DND-41 (cell line): ENCODE measurements at regions not wholly inside any gene's neighbourhood (a gene's known extent, or its start where the extent isn't known, plus 50 kb on each side); places are given as distances from the start of the nearest gene placed in this dataset.

Experiments used
- ATAC-seq: fragments of 200-7000 bp; cut with Tn5 transposase; 3 replicates; pipeline ENCODE4 v1.9.1; 2021; ENCODE audit warnings: low read depth; ENCODE audit not compliant: insufficient read depth
- DNase-seq: peaks from one replicate; pipeline ENCODE4 v3.0.0-alpha.2; 2020
- H2AFZ ChIP-seq: 2 replicates; pipeline ENCODE4 v1.6.0; 2012; ENCODE audit warnings: low read depth, low read length
- H3K27ac ChIP-seq: 2 replicates; pipeline ENCODE4 v1.5.1; 2012; ENCODE audit warnings: low read length, inconsistent platforms
- H3K27me3 ChIP-seq: fragments of 200-600 bp; sonication (generic); 2 replicates; pipeline ENCODE4 v1.6.0; 2012; ENCODE audit warnings: low read length, mild to moderate bottlenecking, inconsistent platforms; ENCODE audit not compliant: insufficient read depth, poor library complexity
- H3K36me3 ChIP-seq: 2 replicates; pipeline ENCODE4 v1.5.1; 2012; ENCODE audit warnings: low read length, inconsistent platforms; ENCODE audit not compliant: insufficient read depth
- H3K4me1 ChIP-seq: 2 replicates; pipeline ENCODE4 v1.5.1; 2012; ENCODE audit warnings: mild to moderate bottlenecking, low read length; ENCODE audit not compliant: insufficient read depth
- H3K4me2 ChIP-seq: 2 replicates; pipeline ENCODE4 v1.6.0; 2012; ENCODE audit warnings: mild to moderate bottlenecking, moderate library complexity, low read length, inconsistent platforms; ENCODE audit not compliant: insufficient read depth
- H3K4me3 ChIP-seq, 2 experiments: fragments of 200-600 bp in 1 of 2; shearing (Covaris generic) in 1 of 2; 2 replicates each; pipeline ENCODE4 v1.5.1; 2012 to 2016; ENCODE audit warnings: inconsistent platforms in 2 of 2, low read length in 2 of 2, mild to moderate bottlenecking in 2 of 2, low read depth in 1 of 2, moderate library complexity in 1 of 2
- H3K79me2 ChIP-seq: 2 replicates; pipeline ENCODE4 v1.6.0; 2012; ENCODE audit warnings: low read length, inconsistent platforms; ENCODE audit not compliant: insufficient read depth
- H3K9ac ChIP-seq: 2 replicates; pipeline ENCODE4 v1.6.0; 2012; ENCODE audit warnings: low read depth, mild to moderate bottlenecking, inconsistent platforms, low read length, moderate library complexity
- H3K9me3 ChIP-seq: 2 replicates; pipeline ENCODE4 v1.5.1; 2012; ENCODE audit warnings: low read length, moderate library complexity, mild to moderate bottlenecking, inconsistent platforms; ENCODE audit not compliant: insufficient read depth, severe bottlenecking
- H4K20me1 ChIP-seq: 2 replicates; pipeline ENCODE4 v1.6.0; 2012; ENCODE audit warnings: low read length; ENCODE audit not compliant: insufficient read depth
- CTCF ChIP-seq: IDR thresholded peaks from 2 replicates; pipeline ENCODE4 v1.5.1; 2012; ENCODE audit warnings: borderline replicate concordance, low read length, moderate library complexity, mild to moderate bottlenecking; ENCODE audit not compliant: poor library complexity, severe bottlenecking; ENCODE audit errors: extremely low read depth
- EZH2 ChIP-seq: IDR thresholded peaks from 3 replicates; pipeline ENCODE4 v1.6.1; 2012; ENCODE audit warnings: borderline replicate concordance, low read depth, mild to moderate bottlenecking, moderate library complexity, low read length, inconsistent platforms; ENCODE audit not compliant: severe bottlenecking

- ATAC-seq, result no peak
- Histone ChIP-seq H2AFZ (no peak overlapping the region), H3K9me3 (no peaks in the 10 kb centered on the region), H3K27ac (no peak overlapping the region), H3K9ac (no peak overlapping the region), H3K36me3 (no peaks in the 10 kb centered on the region), H3K4me2 (no peak overlapping the region), H3K27me3 (no peaks in the 10 kb centered on the region), H4K20me1 (no peaks in the 10 kb centered on the region), H3K4me3 (no peak overlapping the region), H3K4me1 (no peaks in the 10 kb centered on the region), H3K79me2 (no peaks in the 10 kb centered on the region)
- no peak for DNase-seq
- TF ChIP-seq CTCF (no peak), EZH2 (no peak)
Measured at GRCh38 chr13:81199956-81200355, 859.0 kb upstream of the SPRY2 start.

- H3K9ac ChIP-seq, result no peak overlapping the region
- no peak overlapping the region for H3K4me3 ChIP-seq
- no peaks in the 10 kb centered on the region for H3K36me3 ChIP-seq
- H4K20me1 ChIP-seq, result no peaks in the 10 kb centered on the region
- H3K4me1 ChIP-seq, result no peaks in the 10 kb centered on the region
- DNase-seq (no peak), ATAC-seq (no peak)
- H3K9me3 ChIP-seq, result no peaks in the 10 kb centered on the region
- no peak overlapping the region for H3K27ac ChIP-seq
- no peak overlapping the region for H3K4me2 ChIP-seq
- no peaks in the 10 kb centered on the region for H3K79me2 ChIP-seq
- no peaks in the 10 kb centered on the region for H3K27me3 ChIP-seq
- no peak for TF ChIP-seq CTCF
- TF ChIP-seq EZH2, result no peak
- no peak overlapping the region for H2AFZ ChIP-seq
Measured at GRCh38 chr13:81197966-81198365, 857.0 kb upstream of the SPRY2 start.

GRCh38 chr13:81197483-81197882 lies 856.6 kb upstream of the SPRY2 start:
- no peaks in the 10 kb centered on the region for H3K27me3 ChIP-seq
- H3K36me3 ChIP-seq, result no peaks in the 10 kb centered on the region
- H3K4me1 ChIP-seq, result no peaks in the 10 kb centered on the region
- H3K9me3 ChIP-seq, result no peaks in the 10 kb centered on the region
- H3K79me2 ChIP-seq, result no peaks in the 10 kb centered on the region
- no peak for TF ChIP-seq CTCF
- no peak for TF ChIP-seq EZH2
- H3K4me2 ChIP-seq, result no peak overlapping the region
- H3K27ac ChIP-seq, result no peak overlapping the region
- no peak overlapping the region for H2AFZ ChIP-seq
- H4K20me1 ChIP-seq, result no peaks in the 10 kb centered on the region
- DNase-seq (no peak), ATAC-seq (no peak)
- H3K4me3 ChIP-seq, result no peak overlapping the region
- H3K9ac ChIP-seq, result no peak overlapping the region

- no peaks in the 10 kb centered on the region for H3K27me3 ChIP-seq
Measured at GRCh38 chr13:81194362-81194761, 853.4 kb upstream of the SPRY2 start.

More at GRCh38 chr13:81194362-81194761, 853.4 kb upstream of the SPRY2 start:
- H3K27ac ChIP-seq, result no peak overlapping the region
- no peaks in the 10 kb centered on the region for H4K20me1 ChIP-seq
- H3K9ac ChIP-seq, result no peak overlapping the region
- no peaks in the 10 kb centered on the region for H3K4me1 ChIP-seq
- ATAC-seq (no peak), DNase-seq (no peak)
- H3K9me3 ChIP-seq, result no peaks in the 10 kb centered on the region
- no peak overlapping the region for H3K4me2 ChIP-seq
- no peak for TF ChIP-seq EZH2
- no peak for TF ChIP-seq CTCF
- H3K79me2 ChIP-seq, result no peaks in the 10 kb centered on the region
- H3K4me3 ChIP-seq, result no peak overlapping the region
- no peak overlapping the region for H2AFZ ChIP-seq
- no peaks in the 10 kb centered on the region for H3K36me3 ChIP-seq
